CD4-positive, alpha-beta T cell treated with Interleukin-21 for 1 hour (primary cell): ENCODE measurements at regions not wholly inside any gene's neighbourhood (a gene's known extent, or its start where the extent isn't known, plus 50 kb on each side); places are given as distances from the start of the nearest gene placed in this dataset.
A peak's percentile ranks its signal among the peaks of the same experiment; 100 is the strongest.

Experiments used
- DNase-seq: peaks from one replicate; pipeline ENCODE4 v3.0.0-alpha.2; 2020

DNA sequence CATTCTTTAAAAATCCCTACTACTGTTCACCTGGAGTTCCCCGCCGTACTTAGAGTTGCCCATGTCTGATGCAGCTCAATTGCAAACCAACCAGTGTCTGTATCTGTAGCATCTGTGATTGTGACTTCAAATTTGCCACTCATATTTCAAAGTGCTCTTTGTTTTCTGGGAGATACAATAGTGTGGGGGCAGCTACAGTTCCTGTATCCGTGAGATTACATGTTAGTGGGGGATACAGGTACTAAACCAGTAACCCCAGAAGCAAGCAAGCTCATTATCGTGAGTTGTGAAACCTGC lies 140.9 kb downstream of the ANKRD60 start:
- DNase-seq, result no peak

DNA sequence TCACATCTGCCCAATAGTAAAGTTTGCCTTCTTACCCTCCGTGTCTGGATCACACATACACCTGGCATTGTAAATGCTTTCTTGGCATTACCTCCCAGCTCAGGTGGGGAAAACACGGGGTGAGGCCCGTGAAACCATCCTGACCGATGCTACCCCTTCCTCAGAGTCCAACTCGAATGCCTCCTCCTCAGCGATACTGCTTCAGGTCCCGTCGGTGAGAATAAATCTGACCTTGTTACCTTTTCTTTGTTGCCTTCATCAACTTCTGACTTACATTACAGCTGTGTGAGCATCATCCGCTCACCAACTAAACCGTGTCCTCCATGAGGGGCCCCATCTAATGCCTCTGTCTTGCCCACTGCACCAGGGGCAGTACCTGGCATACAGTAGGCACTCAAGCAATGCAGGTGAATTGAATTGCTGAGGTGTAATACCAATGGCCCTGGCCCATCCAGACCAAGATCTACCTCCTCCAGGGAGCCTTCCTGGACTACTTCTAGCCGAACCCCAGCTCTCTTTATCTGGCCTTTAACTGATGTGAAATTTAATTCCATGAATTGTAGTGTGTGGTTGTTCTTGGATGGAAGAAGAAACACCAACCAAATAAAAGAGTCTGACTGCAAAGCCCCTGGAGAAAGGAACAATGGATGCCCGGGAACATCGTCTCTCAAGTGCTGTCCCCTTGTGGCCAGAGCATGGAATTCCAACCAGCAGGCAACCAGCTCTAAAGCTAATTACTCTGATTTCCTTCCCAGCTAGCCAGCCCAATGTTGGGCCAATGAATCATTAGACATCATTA lies 141.5 kb downstream of the ANKRD60 start:
- peak; percentile 5 for DNase-seq

DNA sequence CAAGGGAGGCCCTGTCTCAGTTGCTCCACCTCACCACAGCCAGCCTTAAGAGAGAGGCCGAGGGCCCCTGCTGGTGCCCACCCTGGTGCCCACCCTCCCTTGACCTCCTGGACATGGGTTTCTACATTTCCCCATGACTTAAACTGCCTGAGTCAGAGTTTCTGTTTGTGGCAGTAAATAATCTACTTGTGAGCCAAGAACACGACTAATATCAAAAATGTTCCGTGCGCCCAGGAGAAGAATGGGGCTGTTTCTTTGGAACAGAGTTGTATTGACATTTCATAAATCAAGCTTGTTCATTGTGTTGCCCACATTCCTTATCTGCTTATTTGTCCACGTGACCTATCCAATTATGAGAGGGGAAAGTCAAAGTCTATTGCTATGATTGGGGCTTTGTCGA lies 143.5 kb downstream of the ANKRD60 start:
- no peak for DNase-seq

DNA sequence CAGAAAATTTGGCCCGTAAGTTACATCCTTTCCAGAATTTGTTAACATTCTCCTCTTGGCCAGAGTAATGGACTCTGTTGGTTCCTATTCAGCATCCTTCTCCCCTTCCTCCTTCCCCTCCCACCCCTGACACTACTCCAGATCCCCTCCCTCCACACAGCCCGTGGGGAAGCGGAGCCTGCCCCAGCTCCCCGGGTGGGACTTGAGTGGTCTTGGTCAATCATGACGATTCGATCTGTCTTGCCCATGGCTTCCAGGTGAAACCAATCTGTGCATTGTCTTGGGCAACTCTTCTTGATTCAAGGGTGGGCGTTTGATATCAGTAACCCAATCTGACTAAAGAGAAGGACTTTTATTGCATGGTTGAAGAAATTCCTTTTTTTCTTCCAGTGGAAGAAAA lies 143.9 kb downstream of the ANKRD60 start:
- no peak for DNase-seq

DNA sequence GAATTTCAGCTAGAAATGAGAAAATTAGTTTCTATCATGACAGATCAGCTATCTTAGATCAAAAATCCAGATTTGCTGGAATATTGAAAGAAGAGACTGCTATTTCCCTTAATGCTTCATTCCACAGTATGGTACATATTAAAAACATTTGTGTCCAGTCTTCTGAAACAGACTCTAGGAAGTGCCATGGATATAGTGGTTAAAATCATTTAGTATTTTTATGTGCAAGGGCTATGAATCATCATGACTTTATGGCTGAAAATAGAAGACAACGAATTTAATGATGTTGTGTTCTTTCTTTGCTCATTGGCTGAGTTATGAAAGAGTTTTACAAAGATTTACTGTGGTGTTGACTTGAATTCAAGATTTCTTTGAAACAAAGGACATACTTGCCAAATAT lies 146.6 kb downstream of the ANKRD60 start:
- DNase-seq, result no peak

DNA sequence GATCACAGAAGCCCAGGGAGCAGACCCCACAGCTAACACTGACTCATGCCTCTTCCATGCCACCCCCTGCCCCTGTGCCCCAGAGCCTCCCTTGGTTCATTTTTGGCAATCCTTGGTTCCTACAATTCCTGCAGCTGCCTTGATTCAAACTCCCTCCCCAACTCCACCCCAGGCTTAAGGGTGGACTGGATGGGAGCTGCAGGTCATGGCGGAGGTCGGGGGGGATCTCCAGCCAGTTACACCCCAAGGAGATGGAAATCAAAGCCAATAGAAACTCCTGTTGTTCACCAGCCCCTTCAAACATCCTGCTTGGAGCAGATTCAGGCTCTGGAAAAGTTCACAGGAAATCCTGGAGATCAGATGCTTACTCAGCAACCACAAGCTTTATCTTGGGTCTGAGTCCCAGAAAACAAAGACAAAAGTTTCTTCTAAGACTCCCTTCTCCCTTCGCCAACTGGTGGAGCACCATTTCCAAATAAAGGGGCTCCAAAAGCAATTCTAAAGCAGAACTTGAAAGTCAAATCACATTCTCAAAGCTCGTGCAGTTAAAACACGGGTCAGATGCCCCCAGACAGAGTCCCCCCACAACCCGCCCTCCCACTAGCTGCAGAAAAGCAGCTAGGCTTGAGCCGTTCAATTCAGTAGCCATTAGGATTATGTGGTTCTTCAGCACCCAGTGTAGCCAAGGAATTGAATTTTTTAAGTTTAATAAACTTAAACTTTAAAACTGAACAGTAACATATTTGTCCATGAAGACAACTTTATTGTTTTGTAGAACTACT lies 149.5 kb downstream of the ANKRD60 start:
- no peak for DNase-seq

DNA sequence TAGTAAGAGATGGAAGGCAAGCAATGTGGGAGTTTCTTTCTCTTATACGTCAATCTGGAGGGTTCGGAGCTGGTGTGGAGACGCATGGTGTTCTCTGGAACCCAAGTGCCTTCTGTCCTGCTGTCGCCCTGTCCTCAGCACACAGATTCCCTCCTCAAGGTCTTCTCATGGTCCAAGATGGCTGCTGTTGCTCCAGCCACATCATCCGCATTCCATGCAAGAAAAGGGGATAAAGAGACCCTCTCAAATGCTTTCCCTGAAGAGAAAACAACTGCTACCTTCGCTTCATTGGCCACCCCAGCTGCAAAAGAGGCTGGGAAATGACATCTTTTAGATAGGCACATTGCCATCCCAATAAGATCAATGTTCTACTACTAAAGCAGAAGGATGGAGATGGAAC lies 151.2 kb downstream of the ANKRD60 start:
- DNase-seq, result no peak

DNA sequence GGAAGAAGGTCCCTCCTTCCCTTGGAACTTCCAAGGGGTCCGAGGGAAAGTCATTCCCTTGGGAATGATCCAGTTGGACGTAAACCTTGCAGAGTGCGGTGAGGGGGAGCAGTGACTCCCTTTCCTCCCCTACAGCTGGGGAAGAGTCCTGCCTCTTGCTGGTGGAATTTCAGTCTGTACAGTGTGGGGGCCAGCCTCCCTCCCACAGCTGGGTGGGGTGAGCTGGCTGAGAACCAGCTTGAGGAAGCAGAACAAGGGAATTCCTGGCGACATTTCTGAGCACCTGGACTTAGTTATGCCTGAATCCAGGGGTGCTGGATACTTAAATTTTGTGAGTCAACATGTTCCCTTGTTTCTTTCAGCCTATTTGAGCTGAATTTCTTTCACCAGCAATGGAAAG lies 152.0 kb downstream of the ANKRD60 start:
- no peak for DNase-seq

DNA sequence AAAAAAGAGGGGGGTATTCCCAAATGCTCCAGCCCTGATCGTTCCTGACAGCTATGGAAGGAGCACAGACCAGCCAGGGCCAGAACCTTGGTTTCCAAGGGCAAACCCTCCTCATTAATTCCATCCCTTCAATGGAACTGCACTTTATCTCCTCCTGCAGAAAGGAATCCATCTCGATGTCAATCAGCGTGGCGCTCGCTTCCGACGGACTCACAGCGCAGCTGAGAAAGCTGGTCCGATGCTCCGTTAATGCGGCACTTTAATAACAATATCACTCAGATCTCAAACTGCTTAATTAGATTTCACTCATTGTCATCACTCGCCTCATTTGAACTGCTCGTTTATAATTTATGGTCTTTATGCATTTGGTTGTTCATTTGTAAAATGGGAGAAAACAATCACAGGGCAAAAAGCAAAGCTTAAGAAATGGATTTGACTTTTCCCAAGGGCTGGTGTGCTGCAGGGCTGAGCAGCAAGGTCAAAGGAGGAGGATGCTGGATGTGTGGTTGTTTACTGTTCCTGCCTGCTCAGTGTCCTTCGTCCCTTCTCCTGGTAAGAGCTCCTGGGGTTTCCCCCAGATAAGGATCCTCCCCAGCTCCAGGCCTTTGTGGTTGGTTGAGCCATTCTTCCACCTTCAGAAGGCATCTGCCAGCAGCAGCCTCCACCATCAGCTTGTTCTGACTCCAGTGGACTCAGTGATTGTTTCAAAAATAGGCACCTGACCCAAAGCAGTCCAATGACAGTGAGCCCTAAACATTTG lies 152.7 kb downstream of the ANKRD60 start:
- no peak for DNase-seq

DNA sequence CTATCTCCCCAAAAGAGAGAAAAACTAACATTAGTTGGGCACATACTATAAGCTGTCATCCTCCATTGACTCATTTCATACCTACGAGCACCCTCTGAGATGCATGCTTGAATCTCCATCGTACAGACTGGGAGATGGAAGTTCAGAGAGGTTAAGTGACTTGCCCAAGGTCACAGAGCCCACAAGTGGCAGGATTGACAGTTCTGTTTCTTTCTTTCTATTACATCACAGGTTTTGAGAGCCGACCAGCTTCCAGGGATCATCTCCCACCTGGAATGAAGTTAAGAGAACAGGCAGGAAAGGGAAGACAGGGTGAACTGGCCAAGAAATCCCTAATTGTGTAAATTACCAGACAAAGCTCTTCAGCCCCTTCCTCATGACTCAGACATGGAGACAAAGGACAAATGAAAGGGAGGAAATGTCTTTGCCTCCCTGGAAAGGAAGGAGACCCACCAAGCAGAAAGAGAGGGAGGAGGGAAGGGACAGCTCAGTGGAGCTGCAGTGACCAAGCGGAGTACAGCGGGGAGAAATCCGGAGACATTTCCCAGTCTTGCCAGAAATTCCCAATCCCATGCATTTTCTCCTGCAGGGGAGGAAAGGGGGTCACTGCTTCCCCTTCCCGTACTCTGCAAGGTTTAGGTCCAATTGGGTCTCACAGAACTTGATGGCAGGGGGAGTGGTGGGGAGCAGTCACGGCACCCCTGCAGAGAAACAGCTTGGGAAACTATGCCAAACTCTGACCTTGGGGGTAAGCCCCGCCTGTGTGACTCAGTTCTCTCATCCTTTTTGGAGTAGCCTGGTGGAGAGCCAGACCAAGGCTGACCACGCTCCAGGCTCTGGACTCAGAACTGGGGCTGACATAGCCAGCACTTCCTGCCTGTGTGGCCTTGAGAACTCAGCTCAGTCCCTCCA lies 154.3 kb downstream of the ANKRD60 start:
- no peak for DNase-seq

DNA sequence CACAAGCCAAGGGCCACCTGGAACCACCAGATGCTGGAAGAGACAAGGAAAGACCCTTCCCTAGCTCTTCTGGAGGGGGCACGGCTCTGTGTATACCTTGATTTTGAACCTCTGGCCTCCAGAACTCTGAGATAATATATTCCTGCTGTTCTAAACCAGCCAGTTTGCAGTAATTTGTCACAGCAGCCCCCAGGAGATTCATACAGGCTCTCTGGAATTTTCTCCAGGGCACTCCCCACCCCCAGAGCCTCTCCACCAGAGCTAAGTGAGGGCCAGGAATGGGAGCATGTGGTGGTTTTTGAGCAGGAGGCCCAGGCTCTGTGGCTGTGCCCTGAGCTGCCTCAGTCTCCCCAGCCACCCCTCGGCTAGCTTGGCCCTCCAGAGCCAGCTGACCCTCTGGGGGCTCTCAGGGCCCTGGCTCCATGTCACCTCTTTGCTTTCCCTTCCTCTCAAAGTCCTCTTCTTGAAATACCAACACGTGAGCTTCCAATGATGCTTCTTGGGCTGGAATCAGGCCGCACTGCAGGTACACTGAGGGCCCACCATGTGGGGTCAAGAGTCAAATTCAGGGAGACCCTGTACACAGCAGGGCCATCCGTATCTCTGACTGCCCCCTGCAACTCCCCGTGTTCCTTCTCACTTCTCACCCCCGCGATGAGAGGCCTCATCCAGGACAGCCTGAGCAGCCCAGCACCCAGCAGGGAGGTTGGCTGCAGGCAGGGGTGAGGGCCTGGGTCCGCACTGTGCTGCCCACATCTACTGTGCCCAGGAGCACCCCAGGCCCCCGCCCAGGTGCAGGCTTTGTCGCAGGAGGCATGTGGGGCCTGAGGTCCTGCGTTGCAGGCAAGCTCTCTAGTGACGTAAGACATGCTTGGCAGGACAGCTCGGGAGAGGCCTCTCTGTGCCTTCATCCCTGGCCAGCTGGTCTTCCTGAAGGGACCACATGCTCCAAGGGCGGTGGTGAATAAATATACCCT lies 155.5 kb downstream of the ANKRD60 start:
- no peak for DNase-seq

DNA sequence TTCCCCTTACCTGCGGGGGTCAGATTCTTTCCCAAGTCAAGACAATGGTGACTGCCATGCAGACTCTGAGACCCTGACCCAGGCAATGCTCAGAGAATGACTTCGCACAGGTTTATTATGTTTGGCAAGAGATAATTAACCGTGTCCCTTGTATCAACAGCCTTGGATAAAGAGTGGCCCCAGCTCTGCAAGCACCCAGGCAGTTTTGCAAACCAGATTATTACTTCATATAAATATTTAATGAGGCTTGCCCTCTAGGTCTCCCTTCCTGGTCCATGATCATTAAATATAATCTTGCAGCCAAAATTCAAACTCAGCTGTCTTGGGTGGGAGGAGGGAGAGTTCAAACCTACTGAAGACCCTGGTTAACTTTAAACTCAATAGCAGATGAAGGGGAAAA lies 156.5 kb downstream of the ANKRD60 start:
- DNase-seq, result no peak

DNA sequence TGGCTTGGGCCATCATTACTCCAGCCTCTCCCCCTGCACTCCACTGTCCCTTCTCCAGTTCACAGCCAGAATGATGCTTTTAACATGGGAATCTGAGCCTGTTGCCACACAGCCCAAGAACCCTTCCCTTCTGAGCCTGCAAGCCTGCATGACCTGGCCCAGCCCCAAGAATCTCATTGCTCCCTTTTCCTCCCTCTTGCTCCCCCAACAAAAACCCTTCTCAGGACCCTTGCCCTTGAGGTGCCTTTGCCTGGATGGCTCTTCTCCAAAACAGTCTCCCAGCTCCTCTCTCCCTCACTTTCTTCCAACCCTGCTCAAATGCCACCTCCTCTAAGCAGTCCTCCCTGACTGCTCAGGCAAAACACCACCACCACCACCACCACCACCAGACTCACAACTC lies 157.2 kb downstream of the ANKRD60 start:
- no peak for DNase-seq

DNA sequence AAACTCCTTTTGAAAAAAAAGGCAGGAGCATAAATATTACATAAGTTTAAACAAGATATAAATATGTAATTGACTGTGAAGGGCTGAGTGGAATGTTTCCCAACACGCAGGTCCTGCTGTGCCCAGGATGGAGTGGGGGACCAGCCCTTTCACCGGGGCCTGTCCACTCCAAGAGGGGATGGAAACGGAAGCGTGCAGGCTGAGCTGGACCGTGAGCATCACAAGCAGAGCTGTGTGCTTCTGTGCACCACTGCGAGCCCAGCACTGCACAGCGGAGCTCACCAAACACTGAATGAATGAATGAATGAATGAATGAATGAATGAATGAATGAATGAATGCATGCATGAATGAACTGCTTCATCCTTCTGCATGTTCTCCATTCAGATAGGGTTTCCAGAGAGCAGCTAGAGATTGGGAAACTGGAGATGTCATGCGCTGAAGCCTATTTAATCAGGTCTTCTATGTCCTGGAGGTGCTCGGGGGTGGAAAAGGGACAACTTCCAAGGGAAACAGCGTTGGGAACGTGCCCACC lies 157.7 kb downstream of the ANKRD60 start:
- no peak for DNase-seq

DNA sequence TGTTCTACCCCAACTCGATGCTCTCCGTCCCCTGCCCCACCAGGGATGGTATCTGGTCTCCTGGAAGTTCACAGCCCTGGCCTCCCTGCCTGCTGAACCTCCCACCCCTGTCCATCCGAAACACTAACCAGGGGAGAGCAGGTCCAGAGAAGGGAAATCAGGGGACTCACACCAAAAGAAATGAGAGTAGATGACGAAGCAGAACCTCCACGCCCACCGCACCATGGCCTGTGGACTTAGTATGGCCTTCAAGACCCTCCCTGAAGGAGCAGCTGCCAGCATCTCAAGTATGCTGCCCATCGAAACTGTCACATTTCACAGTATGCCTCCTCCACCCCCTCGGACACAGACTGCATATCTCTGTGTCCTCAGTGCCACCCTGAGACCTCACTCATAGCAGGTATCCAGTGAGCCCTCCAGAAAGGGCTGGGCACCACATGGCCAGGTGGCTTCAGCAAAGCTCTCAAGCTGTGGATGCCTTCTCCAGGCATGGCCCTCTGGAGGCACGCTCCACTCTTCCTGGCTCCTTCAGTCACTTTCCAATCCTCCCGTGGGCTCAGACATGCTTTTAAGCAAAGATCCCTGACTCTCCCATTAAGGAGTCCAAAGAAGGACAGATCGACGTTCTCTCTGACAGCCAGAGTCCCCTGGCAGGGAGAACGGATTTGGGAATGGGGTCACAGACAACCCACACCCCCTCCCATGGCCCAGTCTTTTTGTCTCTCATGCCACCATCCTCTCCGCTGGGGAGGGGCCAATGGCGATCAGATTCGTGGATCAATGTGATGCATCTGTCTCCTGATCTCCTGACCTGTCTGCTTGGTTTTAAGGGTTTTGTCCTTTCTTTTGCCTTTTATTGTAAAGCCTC lies 158.4 kb downstream of the ANKRD60 start:
- no peak for DNase-seq

DNA sequence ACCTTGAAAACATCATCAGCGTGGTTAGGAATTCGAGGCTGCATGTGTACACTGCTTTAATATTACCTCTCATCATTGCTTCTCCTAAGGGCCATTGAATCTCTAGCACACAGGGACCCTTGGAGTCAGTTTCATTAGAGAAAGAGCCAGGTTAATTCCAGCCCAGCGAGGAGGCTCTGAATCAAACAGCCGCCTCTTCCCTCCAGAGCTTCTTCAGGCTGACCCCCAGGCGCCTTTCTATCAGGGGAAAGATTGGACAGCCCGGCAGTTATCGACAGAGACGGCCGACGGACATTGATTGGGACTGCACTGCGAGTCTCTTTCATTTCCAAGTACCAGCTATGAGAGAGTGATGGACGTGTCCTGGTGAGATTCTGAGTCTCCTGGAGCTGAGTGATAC lies 159.2 kb downstream of the ANKRD60 start:
- no peak for DNase-seq

DNA sequence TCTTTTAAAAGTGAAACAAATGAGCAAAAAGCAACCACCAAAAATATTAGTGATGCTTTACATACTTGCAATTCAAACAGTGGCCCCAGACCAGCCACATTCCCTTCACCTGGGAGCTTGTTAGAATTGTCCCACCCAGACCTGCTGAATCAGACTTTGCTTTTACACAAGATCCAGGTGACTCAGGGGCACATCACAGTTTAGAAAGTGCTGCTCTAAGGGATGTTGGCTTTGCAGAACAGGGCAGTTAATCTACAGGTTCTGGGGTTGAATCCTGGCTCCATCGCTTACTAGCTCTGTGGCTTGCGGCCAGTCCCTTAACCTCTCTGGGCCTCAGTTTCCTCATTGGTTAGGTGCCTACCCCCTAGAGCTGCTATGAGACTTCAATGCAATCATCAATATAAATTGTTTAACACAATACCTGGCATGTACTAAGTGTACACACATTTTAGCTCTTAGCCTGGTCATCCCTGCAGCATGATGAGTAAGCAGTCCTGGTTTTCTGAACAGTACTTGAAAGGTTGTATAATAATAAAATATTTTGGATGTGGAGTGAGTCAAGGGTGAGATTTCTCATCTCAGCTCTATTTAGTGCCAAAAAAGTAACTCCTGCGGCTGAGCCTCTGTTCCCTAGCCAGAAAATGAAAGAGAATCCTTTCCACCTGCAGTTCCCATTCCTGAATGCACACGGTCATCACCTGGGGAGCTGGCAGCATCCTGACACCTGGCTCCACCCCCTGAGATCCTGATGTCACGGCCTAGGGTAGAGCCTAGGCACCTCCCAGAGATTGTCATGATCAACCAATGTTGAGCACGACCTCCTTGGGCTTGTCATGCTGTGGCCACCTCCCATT lies 162.7 kb downstream of the ANKRD60 start:
- DNase-seq, result no peak

DNA sequence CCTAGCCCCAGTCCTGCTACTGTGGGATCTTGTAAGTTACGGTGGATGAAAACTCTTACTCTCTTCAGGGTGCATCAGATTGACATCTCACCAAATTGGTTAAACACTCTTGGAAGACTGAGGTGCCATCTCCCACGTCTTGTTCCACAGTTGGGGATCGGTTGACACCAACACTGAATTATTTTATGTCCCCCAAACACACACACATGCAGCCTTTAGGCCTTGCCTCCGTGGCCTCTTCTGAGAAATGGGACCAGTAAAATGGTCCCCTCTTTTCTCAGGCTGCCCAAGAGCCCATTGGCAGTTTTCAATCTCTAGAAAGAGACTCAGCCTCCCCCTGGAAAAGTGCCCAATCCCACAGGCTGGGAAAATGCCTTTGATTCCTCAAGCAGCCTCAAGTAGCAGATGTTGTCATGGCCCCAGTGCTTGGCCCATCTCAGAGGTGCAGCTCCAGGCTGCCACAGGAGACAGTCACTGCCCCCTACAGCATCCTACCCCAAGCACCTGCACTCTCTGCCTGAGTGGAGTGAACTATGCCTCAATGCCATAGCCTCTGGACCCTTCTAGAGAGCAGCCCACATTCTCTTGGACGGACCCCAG lies 163.9 kb downstream of the ANKRD60 start:
- no peak for DNase-seq

DNA sequence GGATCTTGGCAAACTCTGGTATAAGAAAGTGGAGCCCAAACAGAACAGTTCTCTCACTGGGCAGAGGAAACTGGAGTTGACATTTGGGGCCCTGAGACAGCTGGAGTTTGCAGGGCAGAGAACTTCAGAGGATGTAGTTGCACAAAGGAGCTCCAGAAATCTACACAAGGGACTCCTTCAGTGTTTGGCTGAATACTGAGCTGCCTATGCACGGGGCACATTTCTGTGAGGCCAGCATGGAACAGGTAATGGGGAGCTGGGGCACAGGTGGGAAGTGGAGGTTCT lies 169.3 kb downstream of the ANKRD60 start:
- no peak for DNase-seq
